HEK293 (cell line): ENCODE measurements at regions not wholly inside any gene's neighbourhood (a gene's known extent, or its start where the extent isn't known, plus 50 kb on each side); places are given as distances from the start of the nearest gene placed in this dataset.

ENCODE experiments used
- CTCF ChIP-seq: fragments of 450-650 bp; formaldehyde crosslinking; IDR thresholded peaks from 2 replicates; pipeline ENCODE4 v1.5.1; 2016; ENCODE audit warnings: missing biosample characterization, missing genetic modification characterization
- PRDM10 ChIP-seq: fragments of 450-650 bp; formaldehyde crosslinking; IDR thresholded peaks from 2 replicates; pipeline ENCODE4 v1.5.1; 2016; ENCODE audit warnings: missing biosample characterization, missing genetic modification characterization
- ZBTB1 ChIP-seq: fragments of 450-650 bp; formaldehyde crosslinking; IDR thresholded peaks from 2 replicates; pipeline ENCODE4 v1.5.1; 2016; ENCODE audit warnings: missing biosample characterization, missing genetic modification characterization
- ZNF121 ChIP-seq: fragments of 450-650 bp; formaldehyde crosslinking; IDR thresholded peaks from 2 replicates; pipeline ENCODE4 v1.5.1; 2016; ENCODE audit warnings: missing biosample characterization, missing genetic modification characterization
- ZNF239 ChIP-seq: fragments of 450-650 bp; formaldehyde crosslinking; IDR thresholded peaks from 2 replicates; pipeline ENCODE4 v1.5.1; 2016; ENCODE audit warnings: missing biosample characterization, missing genetic modification characterization

GRCh38 chr18:52090005-52090404 lies 250.0 kb upstream of the DCC start:
- TF ChIP-seq CTCF (tag by site-specific recombination): no peak
- TF ChIP-seq ZNF239 (tag by site-specific recombination): no peak
- no peak for TF ChIP-seq ZBTB1 (tag by site-specific recombination)
- no peak for TF ChIP-seq PRDM10
- TF ChIP-seq ZNF121: no peak
